Omental fat pad (tissue), 3 donors: ENCODE measurements at regions not wholly inside any gene's neighbourhood (a gene's known extent, or its start where the extent isn't known, plus 50 kb on each side); places are given as distances from the start of the nearest gene placed in this dataset.

Experiments used
- ATAC-seq: fragments of 150-250 bp; one replicate; pipeline ENCODE4 v1.9.1; 2016; ENCODE audit warnings: mild to moderate bottlenecking, moderate library complexity; ENCODE audit not compliant: low FRiP score
- DNase-seq: peaks from one replicate; pipeline ENCODE4 v3.0.0-alpha.2; 2019; ENCODE audit warnings: low spot score
- CTCF ChIP-seq, 3 donors: fragments of 450-650 bp; IDR thresholded peaks; one replicate each; pipeline ENCODE4 v1.5.1; 2016 to 2017; ENCODE audit warnings: antibody characterized with exemption in 3 of 3, mild to moderate bottlenecking in 3 of 3, moderate library complexity in 2 of 3

DNA sequence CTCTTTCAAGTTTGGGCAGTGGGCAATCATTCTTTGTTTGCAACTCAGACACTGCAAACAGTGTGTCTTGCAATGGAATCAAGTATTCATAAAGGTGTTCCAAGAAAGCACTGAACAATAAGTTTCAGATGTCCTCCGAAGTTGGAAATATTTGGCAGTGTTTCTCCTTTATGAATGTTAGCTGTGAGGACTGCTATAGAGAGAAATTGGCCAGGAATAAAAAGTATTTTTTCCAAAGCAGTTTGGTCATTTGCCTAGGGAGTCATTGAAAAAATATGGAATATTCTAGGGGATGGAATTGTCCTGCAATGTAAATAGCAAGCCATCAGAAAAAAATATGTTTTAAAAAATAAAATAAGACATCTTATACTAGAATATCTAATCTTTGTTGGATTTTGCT, 688.6 kb upstream of the SEMA6A start:
- no peak for TF ChIP-seq CTCF (IDR thresholded peaks at IDR 0.05)
- ATAC-seq, result no peak

DNA sequence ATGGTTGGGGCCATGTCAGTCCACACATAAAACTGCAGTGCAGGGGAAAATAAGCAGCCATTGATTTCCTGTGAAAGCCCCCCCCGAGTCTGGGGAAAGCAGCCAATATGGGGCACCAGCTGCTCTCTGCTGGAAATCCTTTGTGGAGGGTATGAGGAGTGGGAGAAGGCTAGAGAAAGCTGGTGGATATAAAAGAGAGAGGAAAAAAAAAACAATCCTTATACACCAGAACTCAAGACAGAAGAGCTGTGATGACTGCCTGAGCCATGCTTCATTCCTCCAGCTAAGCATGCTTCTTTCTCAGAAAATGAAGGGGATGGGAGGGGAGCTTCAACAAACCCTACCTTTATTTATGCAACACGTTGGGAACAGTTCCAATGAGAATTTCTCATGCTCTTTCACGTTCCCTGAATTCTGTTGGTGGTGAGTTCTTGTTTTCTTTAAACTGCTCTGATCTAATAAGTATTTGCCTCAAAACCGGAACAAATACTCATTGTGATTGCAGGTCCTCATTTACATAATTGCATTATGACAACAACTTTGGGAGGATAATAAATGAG, 688.0 kb upstream of the SEMA6A start:
- DNase-seq (no peak), ATAC-seq (no peak)
- no peak for TF ChIP-seq CTCF (IDR thresholded peaks at IDR 0.05)

More for the DNA sequence above, 688.6 kb upstream of the SEMA6A start:
- DNase-seq, result no peak

DNA sequence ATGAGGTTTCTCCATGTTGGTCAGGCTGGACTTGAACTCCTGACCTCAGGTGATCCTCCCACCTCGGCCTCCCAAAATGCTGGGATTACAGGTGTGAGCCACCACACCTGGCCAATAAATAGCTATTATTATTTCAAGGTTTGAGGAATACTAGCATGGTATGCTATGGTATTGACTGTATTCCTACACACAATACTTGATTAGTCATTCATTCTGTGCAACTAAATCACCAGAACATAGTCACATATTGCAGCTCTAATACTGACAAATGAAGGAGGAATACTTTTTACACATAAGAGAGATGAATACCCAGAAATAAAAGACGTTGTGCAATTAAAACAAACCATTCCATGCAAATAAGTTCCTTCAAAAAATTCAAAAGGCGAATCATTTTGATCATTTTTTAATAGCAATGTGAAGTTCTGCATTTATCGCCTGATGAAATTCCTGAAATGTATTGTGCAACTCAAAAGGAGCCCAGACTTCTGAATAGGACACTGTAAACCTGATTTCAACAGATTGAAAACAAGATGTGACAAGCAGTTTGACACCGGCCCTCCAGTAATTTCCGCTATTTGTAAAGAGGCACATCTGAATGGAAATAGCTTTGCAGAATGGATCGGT, 687.4 kb upstream of the SEMA6A start:
- DNase-seq (no peak), ATAC-seq (no peak)
- TF ChIP-seq CTCF (IDR thresholded peaks at IDR 0.05), result no peak

DNA sequence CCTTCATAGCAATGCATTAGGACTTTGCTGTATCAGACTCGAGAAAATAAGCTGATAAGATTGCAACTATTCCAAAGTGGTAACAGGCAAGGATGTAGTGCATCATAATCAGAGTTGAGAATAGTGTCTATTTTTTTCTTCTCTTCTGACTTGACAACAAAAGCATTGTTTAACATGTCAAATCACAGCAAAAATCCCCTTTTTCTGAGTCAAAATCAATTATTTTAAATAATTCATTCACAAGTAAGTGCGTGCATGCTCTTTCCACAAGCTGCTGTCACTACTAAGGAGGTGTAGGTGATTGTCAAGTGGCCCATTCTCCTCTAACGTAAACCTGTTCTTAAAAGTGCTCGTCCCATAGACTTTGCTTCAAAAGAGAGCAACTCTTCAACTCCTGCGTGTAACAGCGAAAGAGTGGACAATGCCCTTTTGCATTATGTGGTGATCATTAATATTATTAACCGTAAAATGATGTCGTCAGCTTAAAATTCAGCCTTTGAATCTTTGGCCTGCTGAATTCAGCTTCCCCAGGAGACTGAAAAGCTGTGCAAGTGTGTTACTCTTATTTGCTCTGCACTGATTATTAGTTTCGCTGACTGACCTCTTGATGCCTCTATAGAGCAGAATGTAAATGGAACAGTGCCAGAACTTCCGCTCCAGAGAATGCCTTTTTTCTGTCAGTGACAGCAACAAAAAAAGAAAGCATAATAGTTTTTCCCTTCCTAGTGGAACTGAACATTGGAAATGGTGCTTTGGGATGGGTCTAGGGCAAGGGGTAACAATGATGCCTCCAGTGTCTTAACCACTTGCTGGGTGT, 680.8 kb upstream of the SEMA6A start:
- no peak for ATAC-seq
- no peak for DNase-seq
- no peak for TF ChIP-seq CTCF (IDR thresholded peaks at IDR 0.05)

DNA sequence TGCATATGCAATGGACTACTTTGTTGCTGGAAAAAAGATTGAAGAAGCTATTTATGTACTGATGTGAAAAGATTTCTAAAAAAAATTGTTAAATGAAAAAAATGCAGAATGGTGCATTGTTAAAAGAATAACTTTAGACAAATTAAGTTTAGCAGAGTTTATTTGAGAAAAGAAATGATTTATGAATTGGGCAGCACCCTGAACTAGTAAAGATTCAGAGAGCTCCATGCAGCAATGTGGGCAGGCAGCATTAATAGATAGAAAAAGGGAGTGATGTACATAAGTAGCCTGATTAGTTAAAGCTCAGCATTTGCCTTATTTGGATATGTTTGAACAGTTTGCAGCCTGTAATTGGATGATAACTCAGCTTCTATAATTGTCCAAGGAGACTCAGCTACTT, 677.9 kb upstream of the SEMA6A start:
- TF ChIP-seq CTCF (IDR thresholded peaks at IDR 0.05), result no peak
- ATAC-seq (no peak), DNase-seq (no peak)

- DNase-seq, result no peak
- ATAC-seq, result no peak
- no peak for TF ChIP-seq CTCF (IDR thresholded peaks at IDR 0.05)
Observed at GRCh38 chr5:117249086-117249815, 674.6 kb upstream of the SEMA6A start.
